ENCODE measurements at regions not wholly inside any gene's neighbourhood (a gene's known extent, or its start where the extent isn't known, plus 50 kb on each side); places are given as distances from the start of the nearest gene placed in this dataset.

DNA sequence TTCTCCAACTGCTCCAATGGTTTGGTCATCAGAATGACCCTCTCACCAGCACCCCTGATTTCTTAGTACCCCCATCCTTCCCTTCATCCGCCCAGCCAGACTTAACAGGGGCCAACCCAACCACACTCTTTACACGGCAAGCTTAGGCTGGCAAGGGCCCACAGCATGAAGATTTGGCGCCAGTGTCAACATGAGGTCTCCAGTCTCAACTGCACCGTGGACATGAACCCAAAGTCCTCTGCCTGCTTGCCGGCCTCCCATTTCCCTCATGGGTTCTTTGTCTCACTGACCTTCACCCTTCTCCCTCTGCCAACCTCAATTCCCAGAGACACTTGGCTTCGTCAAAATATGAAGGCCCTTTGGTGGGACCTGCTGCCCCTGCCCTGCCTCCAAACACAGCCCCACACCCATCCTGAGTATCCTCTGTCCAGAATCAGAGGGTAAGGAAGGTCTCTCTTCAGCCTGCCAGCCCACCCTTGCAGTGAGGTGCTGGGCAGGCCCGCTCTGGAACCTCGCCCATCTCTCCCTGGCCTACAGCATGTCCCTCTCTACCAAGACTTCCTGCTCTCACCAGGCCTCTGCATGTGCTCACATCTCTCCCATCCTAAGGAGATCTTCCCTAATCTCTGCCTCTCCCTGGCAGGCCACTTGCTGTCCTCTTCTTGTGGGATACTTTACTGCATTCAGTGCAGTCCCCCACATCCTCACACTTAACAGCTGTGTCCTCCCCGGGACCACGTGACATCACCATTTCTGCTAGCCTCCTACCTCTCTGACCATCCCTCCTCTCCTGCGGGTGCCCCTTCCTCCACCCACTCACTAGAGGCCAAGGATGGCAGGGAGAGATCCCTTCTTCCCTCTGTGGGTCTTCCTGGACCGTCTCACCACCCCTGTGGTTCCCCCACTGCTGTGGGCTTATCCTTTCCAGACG, 91.7 kb upstream of the ZMIZ1 start:
- no peak for DNase-seq

DNA sequence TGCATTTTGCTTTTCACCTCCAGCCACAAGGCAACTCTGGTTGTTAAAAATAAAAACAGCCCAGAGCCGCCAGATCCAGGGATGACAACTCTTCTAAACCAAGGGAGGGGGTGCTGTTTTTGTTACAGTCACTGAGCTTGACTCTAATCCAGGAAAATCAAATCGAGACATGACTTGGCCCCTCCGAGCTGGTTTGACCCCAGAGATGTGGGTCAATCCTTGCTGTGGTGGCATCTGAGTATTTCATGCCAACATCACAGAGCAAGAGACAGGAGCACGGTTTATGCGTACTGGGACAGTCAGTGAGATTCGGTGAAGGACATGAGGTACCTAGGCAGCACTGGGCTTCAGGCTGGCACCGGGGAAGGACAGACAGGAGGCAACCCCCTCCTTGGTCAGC, 88.8 kb upstream of the ZMIZ1 start:
- no peak for DNase-seq

DNA sequence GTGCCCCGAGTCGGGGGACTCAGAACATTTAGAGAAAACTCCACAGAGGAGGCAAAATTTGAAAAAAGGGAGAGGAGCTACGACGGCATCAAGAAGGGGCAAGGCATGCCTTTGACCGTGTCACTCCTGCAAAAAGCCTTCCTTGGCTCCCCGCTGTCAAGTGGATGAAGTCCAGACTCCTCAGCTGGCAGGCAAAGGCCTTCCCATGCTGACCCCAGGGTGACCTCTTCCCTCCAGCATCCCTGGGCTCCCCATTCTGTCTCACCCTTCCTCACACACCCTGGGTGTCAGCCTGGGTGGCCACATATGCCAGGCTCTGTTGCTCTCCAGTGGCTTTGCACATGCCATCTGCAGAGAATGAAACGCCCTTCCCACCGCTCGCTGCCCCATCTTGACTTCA, 88.4 kb upstream of the ZMIZ1 start:
- DNase-seq, result no peak

DNA sequence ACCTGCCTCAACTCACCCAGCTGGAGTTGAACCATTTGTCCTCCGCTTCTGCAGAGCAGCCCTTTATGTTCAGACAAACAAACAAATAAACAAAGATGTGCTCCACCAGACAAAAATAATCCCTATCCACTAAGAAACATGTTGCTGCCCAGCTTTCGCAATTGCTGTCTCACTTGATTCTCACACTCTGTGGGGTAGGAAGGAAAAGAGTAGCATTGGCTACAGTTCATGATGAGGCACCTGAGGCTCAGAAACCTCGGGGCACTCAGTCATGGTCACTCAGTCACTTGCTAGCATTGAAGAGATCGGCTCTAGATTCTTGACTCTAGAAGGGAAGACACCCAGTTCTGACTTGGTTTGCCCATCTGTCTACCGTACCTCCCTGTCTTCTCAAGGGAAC, 88.0 kb upstream of the ZMIZ1 start:
- no peak for DNase-seq

DNA sequence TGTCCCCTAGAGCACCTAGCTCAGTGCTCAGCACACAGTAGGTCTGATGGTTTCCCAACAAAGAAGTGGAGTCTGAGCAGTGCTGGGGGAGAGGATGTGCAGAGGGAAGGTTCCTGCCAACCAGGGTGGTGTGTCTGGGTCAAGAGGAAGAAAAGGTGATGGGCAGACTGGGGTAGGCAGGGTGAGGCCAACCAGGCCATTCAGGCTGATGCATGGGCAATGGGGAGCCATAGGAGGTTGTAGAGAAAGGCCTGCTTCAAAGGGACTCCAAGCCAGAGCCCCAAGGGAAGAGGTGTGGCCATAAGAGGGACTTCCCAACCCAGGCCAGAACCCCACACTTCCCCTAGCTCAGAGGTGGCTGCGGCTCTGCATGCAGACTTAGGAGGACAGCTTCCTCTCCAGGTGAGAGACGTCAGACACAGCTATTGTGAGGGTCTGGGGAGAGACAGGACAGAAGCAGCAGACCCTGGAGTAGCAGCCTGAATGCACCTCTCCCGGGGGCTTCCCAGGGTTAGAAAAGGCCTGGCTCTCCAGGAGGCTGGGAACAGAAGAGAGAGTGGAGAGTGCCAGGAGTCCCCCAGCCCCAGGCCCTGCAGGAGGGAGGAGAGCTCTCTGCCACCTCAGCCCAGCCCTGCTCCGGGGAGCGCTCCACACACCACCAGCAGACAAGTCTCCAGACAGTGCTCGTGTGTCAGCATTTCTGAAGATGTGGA, 87.4 kb upstream of the ZMIZ1 start:
- DNase-seq, result no peak

DNA sequence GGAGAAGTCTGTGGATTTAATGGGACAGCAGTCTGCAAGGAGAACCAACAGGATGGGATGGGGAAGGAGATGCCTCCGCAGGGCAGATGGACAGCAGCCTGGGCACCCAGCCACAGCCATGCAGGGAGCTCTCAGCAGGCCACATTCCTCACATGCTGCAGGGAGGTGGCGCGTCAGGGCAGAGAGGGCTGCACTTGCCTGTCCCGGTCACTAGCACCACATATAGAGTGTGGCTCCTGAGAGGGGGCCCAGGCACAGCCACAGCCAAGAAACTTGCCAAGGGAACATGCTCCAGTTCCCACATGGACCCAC, 86.8 kb upstream of the ZMIZ1 start:
- DNase-seq, result no peak

DNA sequence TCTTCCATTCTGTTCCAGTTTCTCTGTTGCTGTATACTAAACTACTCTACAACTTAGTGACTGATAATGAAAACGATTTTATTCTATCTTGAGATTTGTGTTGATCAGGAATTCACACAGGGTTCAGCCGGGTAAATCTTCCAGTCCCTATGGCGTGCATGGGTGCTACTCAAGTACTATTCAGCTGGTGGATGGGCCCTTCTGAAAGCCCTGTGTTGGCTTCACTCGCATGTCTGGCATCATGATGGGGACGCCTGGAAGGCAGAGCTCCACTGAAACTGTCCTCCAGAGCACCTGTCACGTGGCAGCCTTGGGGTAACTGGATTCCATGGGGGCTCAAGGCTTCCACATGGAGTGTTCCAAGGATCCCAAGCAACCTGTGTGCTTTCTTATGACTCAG, 86.0 kb upstream of the ZMIZ1 start:
- no peak for DNase-seq

DNA sequence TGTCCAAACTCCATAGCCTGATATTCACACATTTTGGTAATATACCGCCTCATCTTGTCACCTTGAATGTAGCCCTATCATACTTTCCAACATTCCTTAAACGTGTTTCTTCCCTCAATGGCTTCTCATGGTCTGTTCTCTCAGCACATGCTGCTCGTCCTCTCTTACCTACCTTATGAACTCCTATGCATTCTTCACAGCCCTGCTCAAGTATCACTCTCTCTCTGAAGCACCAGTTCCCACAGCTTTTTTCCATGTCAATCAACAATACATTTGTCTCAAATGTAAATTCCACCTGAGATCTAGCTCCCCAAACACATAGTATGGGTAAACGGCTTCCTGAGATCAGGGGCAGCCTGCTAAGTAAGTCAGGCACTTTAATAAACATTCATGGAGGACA, 85.2 kb upstream of the ZMIZ1 start:
- DNase-seq, result no peak

DNA sequence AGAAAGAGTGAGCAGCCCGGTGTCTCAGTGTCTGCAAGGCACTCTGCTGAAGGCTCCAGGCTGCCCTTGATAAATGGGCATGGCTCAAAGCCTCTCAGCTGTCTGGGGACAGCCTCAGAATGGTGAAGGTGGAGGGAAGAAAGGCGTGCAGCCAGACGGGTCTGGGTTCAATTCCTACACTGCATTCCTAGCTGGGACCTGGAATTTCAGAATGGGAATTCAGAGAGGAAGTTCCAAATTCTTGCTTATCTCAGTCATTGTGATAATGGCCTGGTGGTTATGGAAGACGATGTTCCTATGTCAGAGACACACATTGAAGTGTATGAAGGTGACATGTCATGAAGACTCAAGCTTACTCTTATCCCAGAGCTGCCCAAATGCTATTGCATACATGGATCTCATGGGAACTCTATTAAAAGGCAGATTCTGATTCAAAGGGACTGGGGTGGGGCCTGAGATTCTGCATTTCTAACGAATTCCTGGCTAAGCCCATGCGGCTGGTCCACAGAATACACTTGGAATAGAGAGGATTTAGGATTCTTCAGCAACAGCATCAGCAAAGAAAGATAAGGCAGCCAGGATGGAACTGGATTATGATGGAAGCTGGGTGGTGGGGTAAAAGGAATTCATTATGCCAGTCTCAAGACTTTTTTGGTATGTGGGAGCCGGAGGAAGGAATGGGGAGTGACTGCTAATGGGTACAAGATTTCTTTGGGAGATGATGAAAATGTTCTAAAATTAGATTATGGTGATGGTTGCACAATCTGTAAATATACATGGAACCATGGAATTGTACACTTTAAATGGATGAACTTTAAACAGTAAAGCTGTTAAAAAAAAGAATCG, 82.6 kb upstream of the ZMIZ1 start:
- DNase-seq, result no peak

DNA sequence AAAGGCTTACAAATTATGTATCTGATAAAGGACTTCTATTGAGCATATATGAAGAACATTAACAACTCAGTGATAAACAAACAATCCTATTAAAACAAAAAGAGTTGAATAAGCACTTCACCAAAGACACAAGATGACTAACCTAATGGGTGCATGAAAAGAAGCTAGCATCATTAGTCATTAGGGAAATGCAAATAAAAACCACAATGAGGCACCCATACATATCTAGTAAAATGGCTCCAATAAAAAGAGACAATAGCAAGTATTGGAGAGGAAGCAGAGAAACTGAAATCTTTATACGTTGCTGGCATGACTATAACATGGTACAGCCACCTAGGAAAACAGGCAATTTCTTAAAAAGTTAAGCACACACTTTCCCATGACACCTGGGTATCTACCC, 77.6 kb upstream of the ZMIZ1 start:
- DNase-seq, result no peak

DNA sequence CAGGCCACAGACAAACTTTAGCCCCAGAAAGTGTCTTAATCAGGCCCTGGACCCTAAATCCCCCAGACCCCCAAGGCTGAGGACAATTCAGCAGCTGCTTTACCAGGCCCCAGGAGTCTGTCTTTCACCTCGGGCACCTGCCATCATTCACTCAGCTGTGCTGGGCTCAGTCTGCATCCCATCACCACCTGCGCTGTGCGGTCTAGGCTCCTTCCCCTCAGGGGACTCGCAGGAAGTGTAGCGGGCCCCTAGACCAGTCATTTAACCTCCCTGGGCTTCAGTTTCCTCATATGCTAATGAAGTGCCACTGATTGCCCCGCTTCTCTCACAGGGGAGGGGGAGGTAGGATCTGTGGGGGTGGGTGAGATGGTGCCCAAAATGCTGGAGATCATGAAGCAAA, 76.4 kb upstream of the ZMIZ1 start:
- DNase-seq, result no peak

DNA sequence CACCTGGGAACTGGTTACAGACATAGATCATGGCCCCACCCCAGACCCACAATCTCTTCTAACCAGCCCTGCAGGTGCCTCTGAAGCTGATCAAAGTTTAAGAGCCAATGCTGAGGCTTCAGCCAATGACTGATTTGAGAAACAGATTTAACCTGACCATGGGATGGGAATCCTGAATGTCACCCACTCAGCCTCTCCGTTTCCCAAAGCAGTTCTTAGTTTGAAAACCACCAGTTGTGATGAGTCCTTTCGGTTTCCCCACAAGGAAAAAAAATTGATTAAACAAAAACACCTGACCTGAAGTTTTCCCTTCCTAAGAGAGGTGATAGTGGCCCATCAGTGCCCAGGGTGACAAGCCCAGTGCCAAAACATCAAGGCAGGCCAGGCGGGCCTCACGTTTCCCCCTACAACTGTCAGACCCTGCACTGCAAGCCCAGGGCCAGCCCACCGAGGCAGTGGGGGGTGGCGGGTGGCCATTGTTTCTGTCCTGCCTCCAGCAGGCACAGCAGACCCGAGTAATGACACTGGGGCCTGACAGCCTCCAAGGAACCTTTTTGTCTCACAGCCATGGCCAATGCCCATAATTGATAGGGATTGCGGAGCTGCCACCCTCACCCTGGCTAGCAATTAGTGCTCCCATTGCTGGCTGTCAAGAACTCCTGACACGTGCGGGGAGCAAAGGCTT, 75.4 kb upstream of the ZMIZ1 start:
- DNase-seq, result no peak

DNA sequence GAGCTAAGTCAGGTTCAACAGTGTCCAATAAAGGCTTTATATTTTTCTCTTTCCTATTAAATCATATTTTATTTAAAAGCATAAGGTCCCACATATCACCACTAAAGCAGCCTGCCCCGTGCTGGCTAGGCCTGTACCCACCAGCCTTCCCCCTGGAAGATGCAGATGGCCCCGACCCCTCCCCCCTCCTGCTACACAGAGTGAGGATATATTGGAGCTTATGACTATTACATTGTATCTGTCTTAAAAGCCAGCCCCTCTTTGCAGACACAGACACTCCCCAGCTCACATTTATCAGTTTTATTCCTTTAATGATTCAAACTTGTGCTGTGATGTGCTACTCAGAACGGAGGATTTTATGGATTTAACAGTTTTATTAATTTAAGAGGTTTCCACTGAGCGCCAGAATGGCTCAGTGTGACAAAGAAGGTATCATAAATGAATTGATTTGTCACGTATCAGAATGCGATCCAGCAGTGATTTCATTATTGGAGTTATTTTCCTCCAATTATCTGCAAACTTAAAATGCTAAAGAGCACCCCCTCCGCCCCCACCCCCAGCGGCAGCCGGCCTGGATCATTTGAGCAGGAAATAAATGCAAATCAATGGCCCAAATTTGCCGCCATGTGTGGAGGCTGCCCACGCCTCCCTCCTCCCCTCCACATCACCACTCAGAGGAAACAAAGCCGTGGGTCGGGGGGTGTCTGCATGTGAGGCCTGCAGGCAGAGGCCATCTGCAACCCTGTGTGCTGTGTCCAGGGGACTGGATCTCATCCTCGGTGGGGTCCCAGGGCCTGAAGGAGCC, 72.6 kb upstream of the ZMIZ1 start:
- no peak for DNase-seq

DNA sequence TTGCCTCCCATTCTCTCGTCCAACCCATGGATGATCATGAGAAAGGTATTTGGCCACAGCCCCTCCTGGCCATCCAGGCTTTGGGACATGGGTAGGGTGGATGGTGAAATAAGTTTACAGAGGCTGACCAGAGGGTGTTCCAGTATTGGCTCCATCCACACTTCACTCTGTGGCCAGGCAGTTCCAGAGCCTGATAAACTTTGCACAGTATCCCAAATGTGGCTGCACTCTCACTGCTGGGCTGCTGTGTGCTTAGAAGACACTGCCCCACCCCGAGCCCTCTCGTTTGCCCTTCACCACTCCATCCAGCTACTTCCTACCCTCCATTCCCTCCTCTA, 72.0 kb upstream of the ZMIZ1 start:
- DNase-seq, result no peak

DNA sequence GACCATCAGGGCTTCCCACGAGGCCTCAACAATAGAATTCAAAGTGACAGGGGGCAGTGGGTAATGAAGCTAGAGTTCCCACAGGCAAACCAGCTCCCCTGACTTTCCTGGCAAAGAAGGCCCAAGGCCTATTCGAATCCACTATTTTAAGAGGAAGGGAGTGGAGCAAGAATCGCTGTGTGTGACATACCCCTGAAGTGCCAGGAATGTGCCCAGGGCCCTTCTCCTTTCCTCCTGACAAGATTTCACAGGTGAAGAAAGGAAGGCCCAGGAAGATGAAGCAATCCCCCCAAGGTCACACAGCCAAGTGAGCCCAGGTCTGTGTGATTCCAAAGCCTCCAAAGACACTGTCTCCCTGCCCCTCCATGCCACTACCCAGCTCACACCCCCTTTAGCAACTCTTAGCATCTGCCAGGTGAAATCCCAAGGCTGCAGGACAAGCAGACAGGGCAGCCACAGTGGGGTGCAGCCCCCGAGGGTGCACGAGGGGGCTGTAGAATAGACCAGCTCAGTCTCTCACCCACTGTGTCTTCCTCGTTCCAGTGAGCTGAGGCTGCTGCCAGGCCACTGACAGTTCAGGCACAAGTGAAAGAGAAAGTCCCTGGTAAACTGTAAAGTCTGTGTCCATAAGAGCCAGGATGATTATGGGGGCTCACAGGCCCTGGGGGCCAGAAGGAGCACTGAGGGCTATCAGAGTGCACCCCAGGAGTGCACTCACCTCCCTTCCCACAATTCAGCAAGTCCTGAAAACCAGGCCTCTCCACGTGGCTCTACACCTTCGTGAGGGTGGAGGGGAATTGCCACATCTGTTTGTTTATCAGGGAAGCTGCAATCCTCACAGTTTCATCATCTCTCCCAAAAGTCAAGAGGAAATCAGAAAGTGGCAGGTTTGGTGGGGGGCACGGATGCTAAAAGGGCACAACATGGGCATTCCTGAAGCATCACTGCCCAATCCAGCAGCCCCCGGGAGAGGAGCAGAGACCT, 70.8 kb upstream of the ZMIZ1 start:
- no peak for DNase-seq

DNA sequence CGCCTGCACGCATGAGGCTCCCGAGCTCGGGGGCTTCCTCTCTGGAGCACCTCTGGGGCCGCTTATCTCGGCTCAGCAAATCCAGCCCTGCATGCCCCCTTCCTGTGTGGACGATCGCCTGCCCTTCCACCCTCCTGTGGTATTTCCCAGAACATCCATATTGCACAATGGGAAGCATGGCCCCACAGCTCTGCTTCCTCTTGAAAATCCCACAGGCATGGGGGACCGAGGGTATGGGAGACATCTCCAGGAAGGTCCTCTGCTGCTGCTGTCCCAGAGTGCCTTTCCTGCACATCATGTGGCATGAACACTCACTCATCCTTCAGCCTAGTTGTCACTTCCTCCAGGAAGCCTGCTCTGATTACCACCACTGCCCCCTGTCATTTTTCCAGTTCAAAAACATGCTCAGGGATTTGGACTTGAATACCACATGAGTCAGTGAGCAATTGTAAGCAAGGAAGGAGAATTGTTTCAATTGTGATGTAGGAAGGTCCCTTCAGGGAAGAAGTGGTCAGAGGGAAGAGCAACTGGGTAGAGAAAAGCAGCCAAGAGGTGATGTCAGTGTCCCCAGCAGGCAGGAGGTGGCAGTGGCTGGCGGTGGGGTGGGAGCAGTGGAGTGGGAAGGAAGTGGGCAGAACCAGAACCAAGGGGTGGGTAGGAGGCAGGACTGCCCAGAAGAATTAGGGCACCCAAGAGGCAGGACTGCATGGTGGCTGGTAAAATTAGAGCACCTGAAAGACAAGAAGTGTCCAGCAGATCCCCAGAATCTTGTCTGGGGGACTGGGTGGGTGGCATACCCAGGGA, 67.5 kb upstream of the ZMIZ1 start:
- no peak for DNase-seq

DNA sequence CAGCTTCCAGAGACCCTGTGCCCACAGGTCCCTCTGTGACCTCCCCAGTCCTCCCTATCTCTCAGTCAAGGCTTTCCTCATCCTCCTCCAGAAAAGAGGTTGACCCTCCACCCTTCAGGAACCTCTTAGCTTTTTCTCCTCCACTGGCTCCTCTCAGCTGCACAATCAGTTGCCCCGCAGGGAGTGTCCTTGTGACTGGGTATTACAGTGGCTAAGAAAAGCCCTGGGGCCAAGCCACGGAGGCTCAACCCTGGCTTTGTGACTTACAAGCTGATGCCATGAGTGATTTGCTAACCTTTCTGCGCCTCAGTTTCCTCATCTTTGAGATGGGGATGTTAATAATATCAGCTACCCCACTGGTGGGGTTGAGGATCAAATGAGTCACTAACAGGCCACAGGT, 66.4 kb upstream of the ZMIZ1 start:
- DNase-seq, result no peak

DNA sequence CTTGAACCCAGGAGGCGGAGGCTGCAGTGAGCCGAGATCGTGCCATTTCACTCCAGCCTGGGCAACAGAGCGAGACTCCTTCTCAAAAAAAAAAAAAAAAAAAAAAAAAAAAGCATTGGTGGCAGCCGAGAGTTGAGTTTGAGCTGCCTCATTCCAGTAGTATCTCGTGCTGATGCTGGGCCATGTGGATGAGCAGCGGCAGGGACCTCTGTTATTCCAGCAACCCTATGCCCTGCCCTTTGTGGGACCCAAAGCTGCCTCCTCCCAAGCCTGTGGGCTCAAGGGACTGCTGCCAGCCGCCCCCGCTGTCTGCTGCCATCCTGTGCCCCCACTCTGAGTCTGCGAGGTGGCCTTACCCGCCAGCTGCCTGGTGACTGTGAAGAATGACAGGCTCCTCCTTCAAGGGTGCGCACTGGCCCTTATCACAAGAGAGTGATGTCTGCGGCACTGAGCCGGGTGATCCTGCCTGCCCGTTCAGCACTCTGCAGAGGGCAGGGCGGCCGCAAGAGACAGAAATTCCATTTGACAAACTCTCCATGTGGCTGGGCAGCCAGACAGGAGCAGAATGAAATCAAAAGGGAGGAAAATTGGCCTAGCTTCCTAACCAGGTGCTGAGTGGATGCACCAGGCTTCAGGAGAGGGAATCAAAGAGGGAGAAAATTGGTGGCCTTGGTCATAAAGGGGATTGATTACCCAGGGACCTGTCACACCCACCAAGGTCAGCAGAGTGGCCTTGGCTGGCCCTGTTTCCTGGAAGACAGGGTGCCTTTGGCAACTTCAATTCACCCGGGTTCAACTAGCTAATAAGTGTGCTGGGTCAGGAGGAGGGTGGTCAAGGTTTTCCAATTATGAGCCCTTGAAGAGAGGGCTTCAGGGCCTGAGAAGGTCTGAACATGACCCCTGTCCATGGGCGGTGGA, 65.3 kb upstream of the ZMIZ1 start:
- DNase-seq, result no peak

DNA sequence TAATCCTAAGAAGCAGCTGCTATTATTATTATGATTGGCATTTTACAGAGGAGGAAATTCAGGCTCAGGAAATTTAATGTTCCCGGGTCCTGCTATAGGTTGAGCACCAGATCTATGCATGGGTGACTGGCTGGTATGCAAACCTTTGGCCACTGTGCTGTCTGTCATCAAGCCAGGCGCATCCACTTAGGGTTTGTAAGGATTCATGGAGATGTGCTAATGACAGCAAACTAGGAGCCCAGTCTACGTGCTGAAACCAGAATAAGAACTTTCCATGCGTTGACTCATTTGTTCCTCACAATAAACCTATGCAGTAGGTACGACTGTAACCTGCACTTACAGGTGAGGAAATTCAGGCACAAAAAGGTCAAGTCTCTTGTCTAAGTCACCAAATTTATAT, 64.5 kb upstream of the ZMIZ1 start:
- no peak for DNase-seq

Data from NCI-H187 treated with DMSO at 0.1 percent for 48 hours (cell line).